Bronchial epithelial cell (primary cell): ENCODE measurements at regions not wholly inside any gene's neighbourhood (a gene's known extent, or its start where the extent isn't known, plus 50 kb on each side); places are given as distances from the start of the nearest gene placed in this dataset.

Source experiments
- DNase-seq: peaks from one replicate; pipeline ENCODE4 v3.0.0-alpha.2; 2010; ENCODE audit warnings: low read depth
- FAIRE-seq: peaks from 2 replicates; lab custom pipeline; 2011; peaks lifted over from hg19 to GRCh38; lab: Jason Lieb, UNC
- H3K27me3 ChIP-seq: 2 replicates; pipeline ENCODE4 v1.5.1; 2011; ENCODE audit warnings: low read length; ENCODE audit not compliant: control insufficient read depth, insufficient read depth
- H3K36me3 ChIP-seq: 2 replicates; pipeline ENCODE4 v1.5.1; 2011; ENCODE audit warnings: low read length; ENCODE audit not compliant: control insufficient read depth, insufficient read depth
- H3K4me3 ChIP-seq: 2 replicates; pipeline ENCODE4 v1.5.1; 2011; ENCODE audit warnings: mild to moderate bottlenecking, low read depth, low read length, control low read depth
- CTCF ChIP-seq: IDR thresholded peaks from 2 replicates; pipeline ENCODE4 v1.5.1; 2011; ENCODE audit warnings: mild to moderate bottlenecking, moderate library complexity, low read length, control low read depth, inconsistent platforms; ENCODE audit not compliant: insufficient read depth, severe bottlenecking

DNA sequence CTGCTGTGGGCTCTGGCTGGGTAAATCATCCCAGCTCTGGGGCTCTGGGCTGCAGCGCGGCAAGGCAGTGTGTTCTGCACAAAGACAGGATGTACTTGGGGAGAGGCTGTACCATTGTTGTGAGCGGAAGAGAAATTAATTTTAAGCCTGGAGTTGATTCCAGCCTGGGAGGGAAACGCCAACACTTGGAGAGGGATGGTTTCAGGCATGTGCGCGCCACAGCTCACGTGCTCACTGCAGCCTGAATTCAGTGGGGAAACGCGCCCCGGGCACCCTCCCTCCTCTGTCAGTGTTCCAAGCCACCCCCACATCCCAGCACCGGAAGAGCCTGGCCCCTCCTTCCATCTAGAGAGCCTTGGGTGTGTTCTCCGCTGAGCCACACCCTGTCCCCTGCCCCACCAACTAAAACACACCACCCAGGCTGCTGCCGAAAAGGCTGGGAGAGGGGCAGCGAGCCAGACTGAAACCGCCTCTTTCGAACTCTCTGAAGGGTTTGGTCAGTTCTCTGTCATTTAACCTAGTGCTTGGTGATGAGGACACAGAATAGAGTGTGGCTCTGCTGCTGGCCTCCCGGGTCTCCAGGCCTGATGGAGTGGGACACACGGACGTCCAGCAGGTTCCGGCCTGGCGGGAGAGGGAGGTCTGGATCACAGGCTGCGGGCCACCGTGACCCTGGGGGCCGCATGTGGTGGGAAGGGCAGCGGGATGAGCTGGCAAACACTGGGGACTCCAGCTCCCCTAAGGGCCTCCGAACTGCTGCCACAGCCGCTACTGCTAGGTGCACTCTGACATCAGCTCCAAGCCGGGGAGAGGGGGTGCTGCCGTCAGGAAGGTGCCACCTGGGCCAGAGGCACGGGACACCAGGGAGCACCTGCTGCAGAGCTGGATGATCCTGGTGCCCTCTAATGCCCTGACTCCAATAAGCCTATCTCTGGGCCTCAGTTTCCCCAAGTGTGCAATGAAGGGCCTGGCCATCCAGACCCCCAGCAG, 230.8 kb downstream of the CTTN start:
- Histone ChIP-seq H3K36me3 (no peaks in the 10 kb centered on the region), H3K27me3 (no peaks in the 10 kb centered on the region), H3K4me3 (no peak overlapping the region)
- no peak for TF ChIP-seq CTCF
- FAIRE-seq (no peak), DNase-seq (no peak)

- Histone ChIP-seq H3K27me3 (no peaks in the 10 kb centered on the region), H3K4me3 (no peak overlapping the region), H3K36me3 (no peaks in the 10 kb centered on the region)
- no peak for DNase-seq
- TF ChIP-seq CTCF, result no peak
- no peak for FAIRE-seq
Observed at GRCh38 chr11:70630068-70630467, 231.7 kb downstream of the CTTN start.

DNA sequence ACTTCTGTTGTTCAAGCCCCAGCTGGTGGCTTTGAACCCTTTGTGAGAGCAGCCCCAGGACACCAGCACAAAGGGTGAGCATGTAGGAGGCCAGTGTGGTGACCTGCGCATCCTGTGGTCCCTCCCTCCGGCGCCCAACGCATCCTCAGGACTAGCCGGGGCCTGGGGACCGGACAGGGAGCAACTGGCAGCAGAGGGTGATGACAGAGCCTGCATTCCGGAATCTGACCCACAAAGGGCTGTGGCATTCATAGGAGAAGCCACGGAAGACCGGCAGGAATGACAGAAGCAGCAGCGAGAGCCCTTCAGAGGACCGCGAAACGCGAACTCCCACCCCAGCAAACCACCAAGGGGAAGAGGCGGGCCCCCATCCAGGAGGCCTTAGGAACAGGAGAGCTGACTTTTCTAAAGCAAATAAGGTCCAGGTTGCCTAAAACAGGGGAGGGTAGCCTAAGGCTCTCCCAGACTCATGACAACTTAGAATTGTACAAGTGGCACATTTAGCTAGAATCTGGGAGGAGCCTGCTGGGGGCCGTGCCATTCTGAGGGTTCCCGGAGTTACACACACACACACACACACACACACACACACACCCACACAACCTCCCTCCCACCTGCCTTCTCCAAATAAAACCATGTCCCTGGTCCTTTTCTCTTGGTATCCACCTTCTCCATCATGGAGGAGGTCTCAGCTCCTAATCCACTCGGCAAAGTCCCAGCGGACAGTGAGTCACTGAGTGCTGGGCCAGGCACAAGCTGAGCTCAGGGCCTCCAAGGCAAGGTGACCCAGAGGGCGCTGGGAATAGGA, 232.7 kb downstream of the CTTN start:
- FAIRE-seq (no peak), DNase-seq (no peak)
- no peaks in the 10 kb centered on the region for H3K27me3 ChIP-seq
- no peak for TF ChIP-seq CTCF
- H3K4me3 ChIP-seq, result no peak overlapping the region
- H3K36me3 ChIP-seq, result no peaks in the 10 kb centered on the region

GRCh38 chr11:70631624-70632047, 233.3 kb downstream of the CTTN start:
- FAIRE-seq, result no peak
- Histone ChIP-seq H3K36me3 (no peaks in the 10 kb centered on the region), H3K27me3 (no peaks in the 10 kb centered on the region), H3K4me3 (no peak overlapping the region)
- TF ChIP-seq CTCF, result no peak
- DNase-seq, result no peak

- FAIRE-seq, result no peak
- TF ChIP-seq CTCF, result no peak
Observed at GRCh38 chr11:70633610-70634009, 235.3 kb downstream of the CTTN start.

More at GRCh38 chr11:70633610-70634009, 235.3 kb downstream of the CTTN start:
- DNase-seq, result no peak
- Histone ChIP-seq H3K27me3 (no peaks in the 10 kb centered on the region), H3K4me3 (no peak overlapping the region), H3K36me3 (no peaks in the 10 kb centered on the region)
